Fibroblast of lung (primary cell): ENCODE measurements at regions not wholly inside any gene's neighbourhood (a gene's known extent, or its start where the extent isn't known, plus 50 kb on each side); places are given as distances from the start of the nearest gene placed in this dataset.

Source experiments
- DNase-seq, 2 donors: peaks; one replicate each; pipeline versions ENCODE4 v3.0.0 to v3.0.0-alpha.2; 2010; ENCODE audit warnings: low read depth in 2 of 2
- H2AFZ ChIP-seq: 2 replicates; pipeline ENCODE4 v1.5.1; 2012; ENCODE audit warnings: low read length, control low read depth, inconsistent platforms
- H3K27ac ChIP-seq: 2 replicates; pipeline ENCODE4 v1.5.1; 2011; ENCODE audit warnings: low read length, control low read depth; ENCODE audit not compliant: insufficient read depth
- H3K27me3 ChIP-seq: 2 replicates; pipeline ENCODE4 v1.5.1; 2011; ENCODE audit warnings: mild to moderate bottlenecking, low read length; ENCODE audit not compliant: control insufficient read depth, insufficient read depth
- H3K36me3 ChIP-seq: 2 replicates; pipeline ENCODE4 v1.5.1; 2011; ENCODE audit warnings: low read length; ENCODE audit not compliant: control insufficient read depth, insufficient read depth
- H3K4me1 ChIP-seq: 2 replicates; pipeline ENCODE4 v1.5.1; 2011; ENCODE audit warnings: low read length; ENCODE audit not compliant: control insufficient read depth, insufficient read depth; ENCODE audit errors: extremely low read depth
- H3K4me2 ChIP-seq: 2 replicates; pipeline ENCODE4 v1.5.1; 2011; ENCODE audit warnings: low read length, control low read depth; ENCODE audit not compliant: insufficient read depth; ENCODE audit errors: extremely low read depth
- H3K4me3 ChIP-seq, 4 experiments: fragments of 200-600 bp in 1 of 4; sonication (generic) in 1 of 4; replicated peaks in 1 of 4; 2 replicates each; pipeline ENCODE4 v1.5.1; 2011 to 2016; ENCODE audit warnings: low read length in 4 of 4, low read depth in 3 of 4, mild to moderate bottlenecking in 3 of 4, control low read depth in 2 of 4, inconsistent platforms in 1 of 4, mixed read lengths in 1 of 4; ENCODE audit not compliant: insufficient read depth in 1 of 4; ENCODE audit errors: control extremely low read depth in 1 of 4
- H3K79me2 ChIP-seq: 2 replicates; pipeline ENCODE4 v1.5.1; 2012; ENCODE audit warnings: mild to moderate bottlenecking, low read length, inconsistent platforms; ENCODE audit not compliant: control insufficient read depth, insufficient read depth
- H3K9ac ChIP-seq: 2 replicates; pipeline ENCODE4 v1.5.1; 2011; ENCODE audit warnings: mild to moderate bottlenecking, low read length, control low read depth; ENCODE audit not compliant: insufficient read depth
- H3K9me3 ChIP-seq: 2 replicates; pipeline ENCODE4 v1.5.1; 2012; ENCODE audit warnings: low read depth, low read length; ENCODE audit not compliant: control insufficient read depth, insufficient read depth
- H4K20me1 ChIP-seq: 2 replicates; pipeline ENCODE4 v1.5.1; 2011; ENCODE audit warnings: low read length; ENCODE audit not compliant: control insufficient read depth, insufficient read depth; ENCODE audit errors: extremely low read depth
- EZH2 ChIP-seq: IDR thresholded peaks from 2 replicates; pipeline ENCODE4 v1.5.1; 2012; ENCODE audit warnings: low read length, control low read depth, mild to moderate bottlenecking; ENCODE audit errors: missing control alignments
- TF ChIP-seq, protein P1 (sequence below), 2 donors: IDR thresholded peaks in 1 of 2; conservative IDR thresholded peaks in 1 of 2; 1 replicate in 1 of 2; 2 replicates in 1 of 2; pipeline ENCODE4 v1.5.1; 2011 to 2012; ENCODE audit warnings: low read length in 2 of 2, control low read depth in 1 of 2, inconsistent platforms in 1 of 2, low read depth in 1 of 2, mild to moderate bottlenecking in 1 of 2

GRCh38 chr7:49244543-49244942, 320.2 kb downstream of the CDC14C start:
- Histone ChIP-seq H3K4me2 (no peak overlapping the region), H2AFZ (no peak overlapping the region), H3K27ac (no peak overlapping the region), H4K20me1 (no peaks in the 10 kb centered on the region), H3K4me1 (no peaks in the 10 kb centered on the region), H3K27me3 (no peaks in the 10 kb centered on the region), H3K79me2 (no peaks in the 10 kb centered on the region), H3K36me3 (no peaks in the 10 kb centered on the region), H3K9me3 (no peaks in the 10 kb centered on the region), H3K4me3 (no peak overlapping the region), H3K9ac (no peak overlapping the region)
- no peak for TF ChIP-seq EZH2
- DNase-seq = no peak

GRCh38 chr7:49245062-49245461, 320.7 kb downstream of the CDC14C start:
- Histone ChIP-seq H3K4me2 (no peak overlapping the region), H3K79me2 (no peaks in the 10 kb centered on the region), H3K4me3 (no peak overlapping the region), H3K9ac (no peak overlapping the region), H3K36me3 (no peaks in the 10 kb centered on the region), H3K4me1 (no peaks in the 10 kb centered on the region), H3K27me3 (no peaks in the 10 kb centered on the region), H3K27ac (no peak overlapping the region), H4K20me1 (no peaks in the 10 kb centered on the region), H2AFZ (no peak overlapping the region), H3K9me3 (no peaks in the 10 kb centered on the region)
- TF ChIP-seq EZH2 = no peak
- TF ChIP-seq, protein P1, sequence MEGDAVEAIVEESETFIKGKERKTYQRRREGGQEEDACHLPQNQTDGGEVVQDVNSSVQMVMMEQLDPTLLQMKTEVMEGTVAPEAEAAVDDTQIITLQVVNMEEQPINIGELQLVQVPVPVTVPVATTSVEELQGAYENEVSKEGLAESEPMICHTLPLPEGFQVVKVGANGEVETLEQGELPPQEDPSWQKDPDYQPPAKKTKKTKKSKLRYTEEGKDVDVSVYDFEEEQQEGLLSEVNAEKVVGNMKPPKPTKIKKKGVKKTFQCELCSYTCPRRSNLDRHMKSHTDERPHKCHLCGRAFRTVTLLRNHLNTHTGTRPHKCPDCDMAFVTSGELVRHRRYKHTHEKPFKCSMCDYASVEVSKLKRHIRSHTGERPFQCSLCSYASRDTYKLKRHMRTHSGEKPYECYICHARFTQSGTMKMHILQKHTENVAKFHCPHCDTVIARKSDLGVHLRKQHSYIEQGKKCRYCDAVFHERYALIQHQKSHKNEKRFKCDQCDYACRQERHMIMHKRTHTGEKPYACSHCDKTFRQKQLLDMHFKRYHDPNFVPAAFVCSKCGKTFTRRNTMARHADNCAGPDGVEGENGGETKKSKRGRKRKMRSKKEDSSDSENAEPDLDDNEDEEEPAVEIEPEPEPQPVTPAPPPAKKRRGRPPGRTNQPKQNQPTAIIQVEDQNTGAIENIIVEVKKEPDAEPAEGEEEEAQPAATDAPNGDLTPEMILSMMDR (conservative IDR thresholded peaks at IDR 0.05 in 1 of 2, IDR thresholded peaks at IDR 0.05 in 1 of 2; ENCODE audit: low read depth in 1 of 2, low read length in 2 of 2) = no peak
- no peak for DNase-seq

DNA sequence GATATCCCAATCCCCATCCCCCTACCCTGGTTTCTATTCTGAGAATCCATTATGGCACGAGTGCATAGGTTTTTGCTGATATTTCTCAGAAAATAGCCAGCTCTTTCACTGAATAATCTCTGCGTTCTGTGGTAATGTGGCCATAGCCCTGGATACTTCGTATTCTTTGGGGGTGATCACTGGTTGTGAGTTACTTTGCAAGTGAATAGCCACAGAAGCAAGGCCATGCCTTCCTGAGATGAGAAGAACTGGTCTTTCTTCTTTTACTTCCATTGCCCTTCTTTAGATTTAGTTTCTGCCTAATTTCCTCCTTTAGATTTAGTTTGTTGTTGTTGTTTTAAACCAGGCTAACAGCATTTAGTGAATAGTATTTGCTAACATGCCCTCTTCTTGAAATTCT, 323.4 kb downstream of the CDC14C start:
- Histone ChIP-seq H3K4me3 (no peak overlapping the region), H3K79me2 (no peaks in the 10 kb centered on the region), H3K4me1 (no peaks in the 10 kb centered on the region), H4K20me1 (no peaks in the 10 kb centered on the region), H3K36me3 (no peaks in the 10 kb centered on the region), H3K4me2 (no peak overlapping the region), H3K9ac (no peak overlapping the region), H2AFZ (no peak overlapping the region), H3K27me3 (no peaks in the 10 kb centered on the region), H3K27ac (no peak overlapping the region), H3K9me3 (no peaks in the 10 kb centered on the region)
- no peak for DNase-seq
- no peak for TF ChIP-seq EZH2
- TF ChIP-seq, protein P1 (conservative IDR thresholded peaks at IDR 0.05 in 1 of 2, IDR thresholded peaks at IDR 0.05 in 1 of 2; ENCODE audit: low read depth in 1 of 2, low read length in 2 of 2) = no peak
